ENCODE measurements at regions not wholly inside any gene's neighbourhood (a gene's known extent, or its start where the extent isn't known, plus 50 kb on each side); places are given as distances from the start of the nearest gene placed in this dataset.

DNA sequence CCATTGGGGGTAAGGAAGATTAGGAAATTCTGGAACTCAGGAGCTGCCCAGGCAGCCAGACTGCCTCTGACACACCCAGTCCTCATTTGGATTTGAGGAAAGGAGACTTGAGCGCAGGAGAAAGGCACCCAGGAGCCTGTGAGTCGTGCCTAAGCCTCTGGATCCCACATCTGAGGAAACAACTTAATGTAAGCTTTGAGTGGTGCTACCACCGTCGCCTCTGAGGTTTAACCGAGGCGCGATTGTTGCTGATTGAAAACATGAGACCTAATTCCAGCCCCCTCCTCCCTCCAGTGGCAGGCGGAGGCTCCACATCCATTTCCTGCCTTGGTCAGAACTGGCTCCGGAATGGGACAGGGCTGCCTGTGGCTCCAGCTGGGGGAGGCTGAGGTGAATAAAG, 176.7 kb upstream of the PKDCC start:
- Histone ChIP-seq H3K36me3 (ENCODE audit: insufficient read depth, low read length, poor library complexity, severe bottlenecking) (no peaks in the 10 kb centered on the region), H3K27ac (ENCODE audit: low read depth, low read length, poor library complexity, severe bottlenecking) (no peak overlapping the region), H3K9me3 (ENCODE audit: low read depth, low read length, poor library complexity, severe bottlenecking) (no peaks in the 10 kb centered on the region), H3K4me3 (ENCODE audit: low read depth, low read length, poor library complexity, severe bottlenecking) (no peak overlapping the region), H3K4me1 (ENCODE audit: insufficient read depth, low read length, poor library complexity, severe bottlenecking) (peaks cover 32% of the 10 kb centered on the region), H3K27me3 (replicated peaks; ENCODE audit: insufficient read depth, low read depth, low read length, poor library complexity) (no peaks in the 10 kb centered on the region)
- TF ChIP-seq, protein P1, sequence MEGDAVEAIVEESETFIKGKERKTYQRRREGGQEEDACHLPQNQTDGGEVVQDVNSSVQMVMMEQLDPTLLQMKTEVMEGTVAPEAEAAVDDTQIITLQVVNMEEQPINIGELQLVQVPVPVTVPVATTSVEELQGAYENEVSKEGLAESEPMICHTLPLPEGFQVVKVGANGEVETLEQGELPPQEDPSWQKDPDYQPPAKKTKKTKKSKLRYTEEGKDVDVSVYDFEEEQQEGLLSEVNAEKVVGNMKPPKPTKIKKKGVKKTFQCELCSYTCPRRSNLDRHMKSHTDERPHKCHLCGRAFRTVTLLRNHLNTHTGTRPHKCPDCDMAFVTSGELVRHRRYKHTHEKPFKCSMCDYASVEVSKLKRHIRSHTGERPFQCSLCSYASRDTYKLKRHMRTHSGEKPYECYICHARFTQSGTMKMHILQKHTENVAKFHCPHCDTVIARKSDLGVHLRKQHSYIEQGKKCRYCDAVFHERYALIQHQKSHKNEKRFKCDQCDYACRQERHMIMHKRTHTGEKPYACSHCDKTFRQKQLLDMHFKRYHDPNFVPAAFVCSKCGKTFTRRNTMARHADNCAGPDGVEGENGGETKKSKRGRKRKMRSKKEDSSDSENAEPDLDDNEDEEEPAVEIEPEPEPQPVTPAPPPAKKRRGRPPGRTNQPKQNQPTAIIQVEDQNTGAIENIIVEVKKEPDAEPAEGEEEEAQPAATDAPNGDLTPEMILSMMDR (conservative IDR thresholded peaks at IDR 0.05; ENCODE audit: low read depth, low read length): peak; percentile 44; the same call in 1 of the 2 replicates
- TF ChIP-seq EZH2 (IDR thresholded peaks at IDR 0.05; ENCODE audit: borderline replicate concordance, low read depth, low read length, poor library complexity, severe bottlenecking): no peak
- DNase-seq (ENCODE audit: low spot score): peak; percentile 66
- intact Hi-C loops (cut with micrococcal nuclease; ENCODE audit: unreplicated experiment): loop anchor here (5.0 kb wide), 1 partner anchor 111 kb away; no protein-coding TSS in a partner anchor
- ChIA-PET CTCF (interaction anchor here (0.5 to 3.8 kb wide), 3 partner anchors 17 to 214 kb away, joined by 7 to 84 read pairs (median 24); no protein-coding TSS in a partner anchor), POLR2A (ENCODE audit: low non-redundant PET) (no interaction called here)
- no TSS peak for BruUV-seq (replicated peaks)

DNA sequence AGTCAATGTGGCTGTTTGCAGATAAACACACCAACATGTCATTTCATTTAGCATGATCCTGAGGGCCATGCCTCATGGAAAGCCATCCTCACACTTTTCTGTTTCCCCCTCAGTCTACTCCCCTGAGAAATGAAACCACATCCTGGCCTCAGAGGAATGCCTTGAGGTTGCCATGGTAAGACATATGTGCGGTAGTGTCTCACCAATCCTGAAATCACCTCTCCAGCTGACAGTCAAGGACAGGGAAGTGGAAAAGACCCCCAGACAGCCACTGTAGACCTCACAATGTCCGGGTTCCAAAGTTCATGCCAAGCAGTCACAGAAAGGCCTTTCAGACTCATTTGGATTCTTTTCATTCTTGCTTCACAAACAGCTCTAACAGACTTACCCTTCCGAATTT, 175.2 kb upstream of the PKDCC start:
- no peak for DNase-seq (ENCODE audit: low spot score)
- intact Hi-C loops (cut with micrococcal nuclease; ENCODE audit: unreplicated experiment): loop anchor here (5.0 kb wide), 1 partner anchor 110 kb away; no protein-coding TSS in a partner anchor
- CTCF ChIA-PET: interaction anchor here (3.8 kb wide), 1 partner anchor 213 kb away, joined by 84 read pairs; no protein-coding TSS in a partner anchor
- TF ChIP-seq, protein P1 (conservative IDR thresholded peaks at IDR 0.05; ENCODE audit: low read depth, low read length): no peak
- TF ChIP-seq EZH2 (IDR thresholded peaks at IDR 0.05; ENCODE audit: borderline replicate concordance, low read depth, low read length, poor library complexity, severe bottlenecking): no peak
- Histone ChIP-seq H3K27ac (ENCODE audit: low read depth, low read length, poor library complexity, severe bottlenecking) (no peak overlapping the region), H3K4me3 (ENCODE audit: low read depth, low read length, poor library complexity, severe bottlenecking) (no peak overlapping the region), H3K9me3 (ENCODE audit: low read depth, low read length, poor library complexity, severe bottlenecking) (no peaks in the 10 kb centered on the region), H3K36me3 (ENCODE audit: insufficient read depth, low read length, poor library complexity, severe bottlenecking) (no peaks in the 10 kb centered on the region), H3K4me1 (ENCODE audit: insufficient read depth, low read length, poor library complexity, severe bottlenecking) (peaks cover 27% of the 10 kb centered on the region), H3K27me3 (replicated peaks; ENCODE audit: insufficient read depth, low read depth, low read length, poor library complexity) (no peaks in the 10 kb centered on the region)
- POLR2A ChIA-PET (ENCODE audit: low non-redundant PET): no interaction called here
- BruUV-seq (replicated peaks): no TSS peak

DNA sequence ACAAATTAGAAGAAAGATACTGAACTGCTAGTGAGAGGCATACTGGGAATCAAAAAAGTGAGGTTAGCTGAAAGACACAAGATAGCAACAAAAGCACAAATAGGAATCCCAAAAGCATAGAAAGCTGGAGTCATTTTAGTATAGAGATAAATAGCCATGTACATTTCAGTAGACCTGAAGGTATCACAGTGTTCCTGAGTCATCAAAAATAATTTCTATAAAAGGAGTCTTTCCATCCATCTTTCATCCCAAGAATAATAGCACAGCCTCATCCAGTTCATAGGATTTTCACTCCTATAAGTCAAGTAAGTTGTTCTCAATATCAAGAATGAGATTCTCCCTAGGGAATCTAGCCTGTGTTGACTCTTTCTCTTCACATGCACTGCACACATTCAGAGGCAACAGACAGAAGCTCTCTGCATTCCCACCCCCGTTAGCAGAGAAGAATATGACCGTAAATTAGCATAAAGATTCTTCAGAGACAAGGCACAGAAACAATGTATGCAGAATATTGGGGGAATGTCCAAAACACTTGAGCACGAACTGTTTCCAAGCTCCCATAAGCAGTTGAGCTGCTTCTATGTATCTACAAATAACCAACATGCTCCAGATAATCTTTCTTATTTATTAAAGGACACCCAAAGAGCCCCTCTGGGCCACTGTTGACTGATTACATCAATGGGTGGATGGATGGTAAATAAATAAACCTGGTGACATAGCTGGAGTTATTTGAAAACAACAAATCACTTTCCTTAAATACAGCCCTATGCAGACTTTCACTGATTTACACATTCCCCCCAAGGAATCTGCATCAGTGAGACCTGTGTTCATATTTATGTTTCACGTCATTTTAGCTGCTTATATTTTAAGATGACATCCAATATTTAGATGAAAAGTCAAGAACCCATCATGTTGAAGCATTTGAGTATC, 174.5 kb upstream of the PKDCC start:
- no peak overlapping the region for H3K4me3 ChIP-seq (ENCODE audit: low read depth, low read length, poor library complexity, severe bottlenecking)
- CTCF ChIA-PET: no interaction called here
- intact Hi-C loops (cut with micrococcal nuclease; ENCODE audit: unreplicated experiment): loop anchor here (5.0 kb wide), 1 partner anchor 109 kb away; no protein-coding TSS in a partner anchor
- BruUV-seq (replicated peaks): no TSS peak
- no peaks in the 10 kb centered on the region for H3K36me3 ChIP-seq (ENCODE audit: insufficient read depth, low read length, poor library complexity, severe bottlenecking)
- H3K4me1 ChIP-seq (ENCODE audit: insufficient read depth, low read length, poor library complexity, severe bottlenecking): peaks cover 27% of the 10 kb centered on the region
- peak; percentile 48 for DNase-seq (ENCODE audit: low spot score)
- no peak for TF ChIP-seq EZH2 (IDR thresholded peaks at IDR 0.05; ENCODE audit: borderline replicate concordance, low read depth, low read length, poor library complexity, severe bottlenecking)
- TF ChIP-seq, protein P1 (conservative IDR thresholded peaks at IDR 0.05; ENCODE audit: low read depth, low read length): no peak
- no peaks in the 10 kb centered on the region for H3K9me3 ChIP-seq (ENCODE audit: low read depth, low read length, poor library complexity, severe bottlenecking)
- POLR2A ChIA-PET (ENCODE audit: low non-redundant PET): no interaction called here
- no peaks in the 10 kb centered on the region for H3K27me3 ChIP-seq (replicated peaks; ENCODE audit: insufficient read depth, low read depth, low read length, poor library complexity)
- H3K27ac ChIP-seq (ENCODE audit: low read depth, low read length, poor library complexity, severe bottlenecking): no peak overlapping the region

Measured in A673 (cell line).